SK-N-SH treated with all-trans-retinoic acid at 6 μM for 48 hours (cell line): ENCODE measurements at regions not wholly inside any gene's neighbourhood (a gene's known extent, or its start where the extent isn't known, plus 50 kb on each side); places are given as distances from the start of the nearest gene placed in this dataset.

Experiments
- ATAC-seq: fragments of 200-7000 bp; cut with Tn5 transposase; 3 replicates; pipeline ENCODE4 v1.9.1; 2020; ENCODE audit warnings: mild to moderate bottlenecking, moderate library complexity
- ESRRG ChIP-seq: fragments of 250-450 bp; sonication (Bioruptor Pico); IDR thresholded peaks from 2 replicates; pipeline ENCODE4 v1.6.1; 2021; ENCODE audit warnings: mild to moderate bottlenecking
- GLIS3 ChIP-seq: fragments of 250-450 bp; sonication (Bioruptor Pico); IDR thresholded peaks from 2 replicates; pipeline ENCODE4 v1.5.0; 2020; ENCODE audit warnings: mild to moderate bottlenecking, moderate library complexity
- ISL1 ChIP-seq: fragments of 250-450 bp; sonication (Bioruptor Pico); IDR thresholded peaks from 2 replicates; pipeline ENCODE4 v2.1.2; 2022; ENCODE audit warnings: mild to moderate bottlenecking, moderate library complexity
- OSR1 ChIP-seq: fragments of 250-450 bp; sonication (Bioruptor Pico); IDR thresholded peaks from 2 replicates; pipeline ENCODE4 v1.8.0; 2022; ENCODE audit warnings: moderate library complexity, mild to moderate bottlenecking, inconsistent platforms
- POU6F1 ChIP-seq: fragments of 250-450 bp; sonication (Bioruptor Pico); IDR thresholded peaks from 2 replicates; pipeline ENCODE4 v1.8.0; 2021; ENCODE audit warnings: low read depth, mild to moderate bottlenecking, moderate library complexity, borderline replicate concordance
- PPARA ChIP-seq: fragments of 250-450 bp; sonication (Bioruptor Pico); IDR thresholded peaks from 2 replicates; pipeline ENCODE4 v1.5.0; 2020; ENCODE audit warnings: mild to moderate bottlenecking, borderline replicate concordance
- TCF4 ChIP-seq: fragments of 250-450 bp; sonication (Bioruptor Pico); IDR thresholded peaks from 2 replicates; pipeline ENCODE4 v1.8.0; 2021; ENCODE audit warnings: mild to moderate bottlenecking, moderate library complexity, borderline replicate concordance
- TOX ChIP-seq: fragments of 250-450 bp; sonication (Bioruptor Pico); IDR thresholded peaks from 2 replicates; pipeline ENCODE4 v1.8.0; 2021; ENCODE audit warnings: mild to moderate bottlenecking, moderate library complexity, borderline replicate concordance
- ZC3H10 ChIP-seq: fragments of 250-450 bp; sonication (Bioruptor Pico); IDR thresholded peaks from 2 replicates; pipeline ENCODE4 v1.5.1; 2021; ENCODE audit warnings: mild to moderate bottlenecking, moderate library complexity
- ZFP3 ChIP-seq: fragments of 250-450 bp; sonication (Bioruptor Pico); IDR thresholded peaks from 2 replicates; pipeline ENCODE4 v1.5.0; 2020; ENCODE audit warnings: mild to moderate bottlenecking, moderate library complexity
- ZNF565 ChIP-seq: fragments of 450-650 bp; formaldehyde crosslinking; conservative IDR thresholded peaks from 2 replicates; pipeline ENCODE4 v1.5.0; 2020; ENCODE audit warnings: low read depth, mild to moderate bottlenecking, moderate library complexity
- ZNF70 ChIP-seq: fragments of 450-650 bp; formaldehyde crosslinking; IDR thresholded peaks from 2 replicates; pipeline ENCODE4 v1.5.0; 2020; ENCODE audit warnings: mild to moderate bottlenecking, moderate library complexity
- ZNF8 ChIP-seq: fragments of 450-650 bp; formaldehyde crosslinking; IDR thresholded peaks from 2 replicates; pipeline ENCODE4 v1.5.0; 2020; ENCODE audit warnings: mild to moderate bottlenecking, moderate library complexity
- TF ChIP-seq, protein P1 (sequence below): fragments of 250-450 bp; sonication (Bioruptor Pico); IDR thresholded peaks from 2 replicates; pipeline ENCODE4 v1.5.0; 2020; ENCODE audit warnings: mild to moderate bottlenecking, moderate library complexity
- TF ChIP-seq, protein P2 (sequence below): fragments of 250-450 bp; sonication (Bioruptor Pico); IDR thresholded peaks from 2 replicates; pipeline ENCODE4 v1.5.1; 2020; ENCODE audit warnings: low read depth, mild to moderate bottlenecking, moderate library complexity
- TF ChIP-seq, protein P3 (sequence below): fragments of 250-450 bp; sonication (Bioruptor Pico); IDR thresholded peaks from 2 replicates; pipeline ENCODE4 v1.5.1; 2021; ENCODE audit warnings: mild to moderate bottlenecking, moderate library complexity
- TF ChIP-seq, protein P4 (sequence below): fragments of 250-450 bp; sonication (Bioruptor Pico); IDR thresholded peaks from 2 replicates; pipeline ENCODE4 v1.8.0; 2020; ENCODE audit warnings: mild to moderate bottlenecking, moderate library complexity, borderline replicate concordance

DNA sequence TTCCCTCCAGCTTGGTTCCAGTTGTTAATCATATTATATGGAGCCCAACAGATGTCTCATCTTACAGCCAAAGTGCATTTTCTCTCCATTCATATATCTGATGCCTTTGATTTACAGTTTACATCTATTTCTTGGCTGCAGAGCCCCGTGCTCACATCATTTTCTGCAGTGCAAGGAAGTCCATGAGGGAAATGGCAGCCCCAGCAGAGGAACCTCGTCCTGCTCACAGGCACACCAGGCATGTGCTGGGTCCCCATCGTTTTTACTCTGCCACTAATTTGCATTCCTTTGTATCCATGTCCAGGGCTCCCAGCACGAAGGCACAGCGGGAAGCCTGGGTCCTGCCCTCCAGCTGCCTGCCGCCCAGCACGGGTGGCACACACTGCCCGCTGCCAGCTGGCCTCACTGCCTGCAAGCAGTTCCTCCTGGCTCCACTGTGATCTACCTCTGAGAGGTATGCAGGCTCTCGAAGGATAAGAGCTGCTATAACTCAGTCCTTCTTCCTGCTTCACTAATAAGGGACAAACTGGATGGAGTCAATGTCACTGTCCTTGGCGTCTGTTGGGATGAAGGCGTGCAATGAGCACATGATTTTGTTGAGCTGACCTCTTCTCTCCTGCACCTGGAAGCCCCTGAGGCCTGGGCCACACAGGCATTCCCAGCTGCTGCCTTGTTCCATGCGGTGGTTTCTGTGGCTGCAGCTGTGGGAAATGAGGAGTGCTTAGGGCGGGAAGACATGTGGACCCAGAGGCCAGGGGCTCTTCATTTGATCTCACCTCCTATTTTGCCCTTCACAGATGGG, 583.6 kb upstream of the MGMT start (continued):
- TF ChIP-seq POU6F1 (CRISPR knock-in tag) (no peak), GLIS3 (CRISPR knock-in tag) (no peak), TCF4 (CRISPR knock-in tag) (no peak), PPARA (CRISPR knock-in tag) (no peak)

GRCh38 chr10:128884033-128884425, 583.0 kb upstream of the MGMT start:
- TF ChIP-seq ZC3H10 (CRISPR knock-in tag) (no peak), OSR1 (CRISPR knock-in tag) (no peak), GLIS3 (CRISPR knock-in tag) (no peak), POU6F1 (CRISPR knock-in tag) (no peak), ZNF8 (CRISPR knock-in tag) (no peak), ZNF565 (CRISPR knock-in tag) (no peak), TCF4 (CRISPR knock-in tag) (no peak), ZNF70 (CRISPR knock-in tag) (no peak)
- TF ChIP-seq, protein P1, sequence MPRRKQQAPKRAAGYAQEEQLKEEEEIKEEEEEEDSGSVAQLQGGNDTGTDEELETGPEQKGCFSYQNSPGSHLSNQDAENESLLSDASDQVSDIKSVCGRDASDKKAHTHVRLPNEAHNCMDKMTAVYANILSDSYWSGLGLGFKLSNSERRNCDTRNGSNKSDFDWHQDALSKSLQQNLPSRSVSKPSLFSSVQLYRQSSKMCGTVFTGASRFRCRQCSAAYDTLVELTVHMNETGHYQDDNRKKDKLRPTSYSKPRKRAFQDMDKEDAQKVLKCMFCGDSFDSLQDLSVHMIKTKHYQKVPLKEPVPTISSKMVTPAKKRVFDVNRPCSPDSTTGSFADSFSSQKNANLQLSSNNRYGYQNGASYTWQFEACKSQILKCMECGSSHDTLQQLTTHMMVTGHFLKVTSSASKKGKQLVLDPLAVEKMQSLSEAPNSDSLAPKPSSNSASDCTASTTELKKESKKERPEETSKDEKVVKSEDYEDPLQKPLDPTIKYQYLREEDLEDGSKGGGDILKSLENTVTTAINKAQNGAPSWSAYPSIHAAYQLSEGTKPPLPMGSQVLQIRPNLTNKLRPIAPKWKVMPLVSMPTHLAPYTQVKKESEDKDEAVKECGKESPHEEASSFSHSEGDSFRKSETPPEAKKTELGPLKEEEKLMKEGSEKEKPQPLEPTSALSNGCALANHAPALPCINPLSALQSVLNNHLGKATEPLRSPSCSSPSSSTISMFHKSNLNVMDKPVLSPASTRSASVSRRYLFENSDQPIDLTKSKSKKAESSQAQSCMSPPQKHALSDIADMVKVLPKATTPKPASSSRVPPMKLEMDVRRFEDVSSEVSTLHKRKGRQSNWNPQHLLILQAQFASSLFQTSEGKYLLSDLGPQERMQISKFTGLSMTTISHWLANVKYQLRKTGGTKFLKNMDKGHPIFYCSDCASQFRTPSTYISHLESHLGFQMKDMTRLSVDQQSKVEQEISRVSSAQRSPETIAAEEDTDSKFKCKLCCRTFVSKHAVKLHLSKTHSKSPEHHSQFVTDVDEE (CRISPR knock-in tag): no peak
- TF ChIP-seq, protein P2, sequence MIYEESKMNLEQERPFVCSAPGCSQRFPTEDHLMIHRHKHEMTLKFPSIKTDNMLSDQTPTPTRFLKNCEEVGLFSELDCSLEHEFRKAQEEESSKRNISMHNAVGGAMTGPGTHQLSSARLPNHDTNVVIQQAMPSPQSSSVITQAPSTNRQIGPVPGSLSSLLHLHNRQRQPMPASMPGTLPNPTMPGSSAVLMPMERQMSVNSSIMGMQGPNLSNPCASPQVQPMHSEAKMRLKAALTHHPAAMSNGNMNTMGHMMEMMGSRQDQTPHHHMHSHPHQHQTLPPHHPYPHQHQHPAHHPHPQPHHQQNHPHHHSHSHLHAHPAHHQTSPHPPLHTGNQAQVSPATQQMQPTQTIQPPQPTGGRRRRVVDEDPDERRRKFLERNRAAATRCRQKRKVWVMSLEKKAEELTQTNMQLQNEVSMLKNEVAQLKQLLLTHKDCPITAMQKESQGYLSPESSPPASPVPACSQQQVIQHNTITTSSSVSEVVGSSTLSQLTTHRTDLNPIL (CRISPR knock-in tag): no peak
- ATAC-seq: no peak

- TF ChIP-seq PPARA (CRISPR knock-in tag) (no peak), ESRRG (CRISPR knock-in tag) (no peak), ZFP3 (CRISPR knock-in tag) (no peak), POU6F1 (CRISPR knock-in tag) (no peak), TOX (CRISPR knock-in tag) (no peak), ISL1 (no peak), ZNF8 (CRISPR knock-in tag) (no peak), GLIS3 (CRISPR knock-in tag) (no peak), ZNF565 (CRISPR knock-in tag) (no peak)
- TF ChIP-seq, protein P3, sequence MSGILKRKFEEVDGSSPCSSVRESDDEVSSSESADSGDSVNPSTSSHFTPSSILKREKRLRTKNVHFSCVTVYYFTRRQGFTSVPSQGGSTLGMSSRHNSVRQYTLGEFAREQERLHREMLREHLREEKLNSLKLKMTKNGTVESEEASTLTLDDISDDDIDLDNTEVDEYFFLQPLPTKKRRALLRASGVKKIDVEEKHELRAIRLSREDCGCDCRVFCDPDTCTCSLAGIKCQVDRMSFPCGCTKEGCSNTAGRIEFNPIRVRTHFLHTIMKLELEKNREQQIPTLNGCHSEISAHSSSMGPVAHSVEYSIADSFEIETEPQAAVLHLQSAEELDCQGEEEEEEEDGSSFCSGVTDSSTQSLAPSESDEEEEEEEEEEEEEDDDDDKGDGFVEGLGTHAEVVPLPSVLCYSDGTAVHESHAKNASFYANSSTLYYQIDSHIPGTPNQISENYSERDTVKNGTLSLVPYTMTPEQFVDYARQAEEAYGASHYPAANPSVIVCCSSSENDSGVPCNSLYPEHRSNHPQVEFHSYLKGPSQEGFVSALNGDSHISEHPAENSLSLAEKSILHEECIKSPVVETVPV (CRISPR knock-in tag): no peak
- TF ChIP-seq, protein P4, sequence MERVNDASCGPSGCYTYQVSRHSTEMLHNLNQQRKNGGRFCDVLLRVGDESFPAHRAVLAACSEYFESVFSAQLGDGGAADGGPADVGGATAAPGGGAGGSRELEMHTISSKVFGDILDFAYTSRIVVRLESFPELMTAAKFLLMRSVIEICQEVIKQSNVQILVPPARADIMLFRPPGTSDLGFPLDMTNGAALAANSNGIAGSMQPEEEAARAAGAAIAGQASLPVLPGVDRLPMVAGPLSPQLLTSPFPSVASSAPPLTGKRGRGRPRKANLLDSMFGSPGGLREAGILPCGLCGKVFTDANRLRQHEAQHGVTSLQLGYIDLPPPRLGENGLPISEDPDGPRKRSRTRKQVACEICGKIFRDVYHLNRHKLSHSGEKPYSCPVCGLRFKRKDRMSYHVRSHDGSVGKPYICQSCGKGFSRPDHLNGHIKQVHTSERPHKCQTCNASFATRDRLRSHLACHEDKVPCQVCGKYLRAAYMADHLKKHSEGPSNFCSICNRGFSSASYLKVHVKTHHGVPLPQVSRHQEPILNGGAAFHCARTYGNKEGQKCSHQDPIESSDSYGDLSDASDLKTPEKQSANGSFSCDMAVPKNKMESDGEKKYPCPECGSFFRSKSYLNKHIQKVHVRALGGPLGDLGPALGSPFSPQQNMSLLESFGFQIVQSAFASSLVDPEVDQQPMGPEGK: no peak
- no peak for ATAC-seq
Measured at GRCh38 chr10:128884496-128885072, 582.5 kb upstream of the MGMT start.
